Neural progenitor cell (in vitro differentiated cells): ENCODE measurements at regions not wholly inside any gene's neighbourhood (a gene's known extent, or its start where the extent isn't known, plus 50 kb on each side); places are given as distances from the start of the nearest gene placed in this dataset.

ENCODE experiments used
- EZH2phosphoT487 ChIP-seq: fragments of 200-600 bp; sonication (generic); IDR thresholded peaks from 2 replicates; pipeline ENCODE4 v1.6.1; 2017; ENCODE audit warnings: antibody characterized with exemption
- TF ChIP-seq, protein P1 (sequence below): fragments of 200-600 bp; sonication (generic); IDR thresholded peaks from 2 replicates; pipeline ENCODE4 v1.5.1; 2017; ENCODE audit warnings: antibody characterized with exemption, mild to moderate bottlenecking

DNA sequence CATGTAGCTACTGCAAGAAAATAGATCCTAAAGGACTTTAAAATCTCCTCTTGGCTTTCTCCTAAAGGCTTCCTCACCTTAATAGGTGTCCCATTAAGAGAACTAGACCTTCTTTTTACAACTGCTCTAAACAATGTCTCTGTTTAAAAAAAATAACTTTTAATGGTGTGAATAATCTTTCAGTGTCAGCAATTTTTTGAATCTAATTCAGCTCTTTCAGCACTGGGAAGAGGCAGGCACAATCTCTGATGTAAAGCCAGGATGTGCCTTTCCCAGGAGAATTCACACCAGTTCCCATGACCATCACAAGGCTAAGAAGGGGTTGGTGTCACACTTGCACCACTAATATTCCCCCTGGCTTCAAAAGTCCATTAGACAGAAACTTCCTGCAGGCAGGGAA lies 254.6 kb downstream of the XPNPEP1 start:
- TF ChIP-seq, protein P1, sequence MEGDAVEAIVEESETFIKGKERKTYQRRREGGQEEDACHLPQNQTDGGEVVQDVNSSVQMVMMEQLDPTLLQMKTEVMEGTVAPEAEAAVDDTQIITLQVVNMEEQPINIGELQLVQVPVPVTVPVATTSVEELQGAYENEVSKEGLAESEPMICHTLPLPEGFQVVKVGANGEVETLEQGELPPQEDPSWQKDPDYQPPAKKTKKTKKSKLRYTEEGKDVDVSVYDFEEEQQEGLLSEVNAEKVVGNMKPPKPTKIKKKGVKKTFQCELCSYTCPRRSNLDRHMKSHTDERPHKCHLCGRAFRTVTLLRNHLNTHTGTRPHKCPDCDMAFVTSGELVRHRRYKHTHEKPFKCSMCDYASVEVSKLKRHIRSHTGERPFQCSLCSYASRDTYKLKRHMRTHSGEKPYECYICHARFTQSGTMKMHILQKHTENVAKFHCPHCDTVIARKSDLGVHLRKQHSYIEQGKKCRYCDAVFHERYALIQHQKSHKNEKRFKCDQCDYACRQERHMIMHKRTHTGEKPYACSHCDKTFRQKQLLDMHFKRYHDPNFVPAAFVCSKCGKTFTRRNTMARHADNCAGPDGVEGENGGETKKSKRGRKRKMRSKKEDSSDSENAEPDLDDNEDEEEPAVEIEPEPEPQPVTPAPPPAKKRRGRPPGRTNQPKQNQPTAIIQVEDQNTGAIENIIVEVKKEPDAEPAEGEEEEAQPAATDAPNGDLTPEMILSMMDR = no peak
- TF ChIP-seq EZH2phosphoT487 = no peak
